WTC11 (cell line): ENCODE measurements at regions not wholly inside any gene's neighbourhood (a gene's known extent, or its start where the extent isn't known, plus 50 kb on each side); places are given as distances from the start of the nearest gene placed in this dataset.

Source experiments
- RELA ChIP-seq: sonication (generic); formaldehyde crosslinking; IDR thresholded peaks from 2 replicates; pipeline ENCODE4 v1.8.1; 2022; ENCODE audit warnings: missing genetic modification reagents, mild to moderate bottlenecking, borderline replicate concordance
- ZNF121 ChIP-seq: sonication (generic); formaldehyde crosslinking; IDR thresholded peaks from 2 replicates; pipeline ENCODE4 v1.8.0; 2023; ENCODE audit warnings: missing genetic modification reagents
- TF ChIP-seq, protein P1 (sequence below): sonication (generic); formaldehyde crosslinking; IDR thresholded peaks from 2 replicates; pipeline ENCODE4 v1.8.0; 2023; ENCODE audit warnings: missing genetic modification reagents
- TF ChIP-seq, protein P2 (sequence below): sonication (generic); formaldehyde crosslinking; IDR thresholded peaks from 2 replicates; pipeline ENCODE4 v1.8.0; 2022; ENCODE audit warnings: mild to moderate bottlenecking, missing genetic modification reagents
- TF ChIP-seq, protein P3 (sequence below): fragments of 250-450 bp; sonication (Bioruptor Pico); conservative IDR thresholded peaks from 2 replicates; pipeline ENCODE4 v1.9.0; 2021; ENCODE audit warnings: mild to moderate bottlenecking
- TF ChIP-seq, protein P4 (sequence below): sonication (generic); formaldehyde crosslinking; IDR thresholded peaks from 2 replicates; pipeline ENCODE4 v1.8.0; 2022; ENCODE audit warnings: mild to moderate bottlenecking, missing genetic modification reagents
- TF ChIP-seq, protein P5 (sequence below): sonication (generic); formaldehyde crosslinking; IDR thresholded peaks from 2 replicates; pipeline ENCODE4 v1.8.1; 2023; ENCODE audit warnings: mild to moderate bottlenecking, missing genetic modification reagents, borderline replicate concordance

DNA sequence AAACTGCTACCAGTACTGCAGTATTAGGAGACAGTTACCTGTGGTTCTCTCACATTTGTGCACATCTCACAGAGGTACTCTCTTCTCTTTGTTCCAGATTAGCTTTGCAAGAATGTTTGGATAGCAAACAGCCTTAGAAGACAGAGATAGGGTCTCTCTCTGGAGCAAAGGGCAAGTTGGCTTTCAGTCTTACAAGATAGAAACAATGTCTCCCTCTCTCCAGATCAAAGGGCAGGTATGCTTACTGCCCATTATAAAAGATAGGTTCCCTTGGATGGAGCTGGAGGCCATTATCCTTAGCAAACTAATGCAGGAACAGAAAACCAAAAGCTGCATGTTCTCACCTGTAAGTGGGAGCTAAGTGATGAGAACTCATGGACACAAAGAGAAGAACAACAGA lies 50.2 kb upstream of the KIT start (continued):
- TF ChIP-seq, protein P1, sequence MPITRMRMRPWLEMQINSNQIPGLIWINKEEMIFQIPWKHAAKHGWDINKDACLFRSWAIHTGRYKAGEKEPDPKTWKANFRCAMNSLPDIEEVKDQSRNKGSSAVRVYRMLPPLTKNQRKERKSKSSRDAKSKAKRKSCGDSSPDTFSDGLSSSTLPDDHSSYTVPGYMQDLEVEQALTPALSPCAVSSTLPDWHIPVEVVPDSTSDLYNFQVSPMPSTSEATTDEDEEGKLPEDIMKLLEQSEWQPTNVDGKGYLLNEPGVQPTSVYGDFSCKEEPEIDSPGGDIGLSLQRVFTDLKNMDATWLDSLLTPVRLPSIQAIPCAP, result no peak
- TF ChIP-seq ZNF121 (CRISPR knock-in tag) (no peak), RELA (CRISPR knock-in tag) (no peak)
- TF ChIP-seq, protein P2, sequence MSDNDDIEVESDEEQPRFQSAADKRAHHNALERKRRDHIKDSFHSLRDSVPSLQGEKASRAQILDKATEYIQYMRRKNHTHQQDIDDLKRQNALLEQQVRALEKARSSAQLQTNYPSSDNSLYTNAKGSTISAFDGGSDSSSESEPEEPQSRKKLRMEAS, result no peak
- TF ChIP-seq, protein P3, sequence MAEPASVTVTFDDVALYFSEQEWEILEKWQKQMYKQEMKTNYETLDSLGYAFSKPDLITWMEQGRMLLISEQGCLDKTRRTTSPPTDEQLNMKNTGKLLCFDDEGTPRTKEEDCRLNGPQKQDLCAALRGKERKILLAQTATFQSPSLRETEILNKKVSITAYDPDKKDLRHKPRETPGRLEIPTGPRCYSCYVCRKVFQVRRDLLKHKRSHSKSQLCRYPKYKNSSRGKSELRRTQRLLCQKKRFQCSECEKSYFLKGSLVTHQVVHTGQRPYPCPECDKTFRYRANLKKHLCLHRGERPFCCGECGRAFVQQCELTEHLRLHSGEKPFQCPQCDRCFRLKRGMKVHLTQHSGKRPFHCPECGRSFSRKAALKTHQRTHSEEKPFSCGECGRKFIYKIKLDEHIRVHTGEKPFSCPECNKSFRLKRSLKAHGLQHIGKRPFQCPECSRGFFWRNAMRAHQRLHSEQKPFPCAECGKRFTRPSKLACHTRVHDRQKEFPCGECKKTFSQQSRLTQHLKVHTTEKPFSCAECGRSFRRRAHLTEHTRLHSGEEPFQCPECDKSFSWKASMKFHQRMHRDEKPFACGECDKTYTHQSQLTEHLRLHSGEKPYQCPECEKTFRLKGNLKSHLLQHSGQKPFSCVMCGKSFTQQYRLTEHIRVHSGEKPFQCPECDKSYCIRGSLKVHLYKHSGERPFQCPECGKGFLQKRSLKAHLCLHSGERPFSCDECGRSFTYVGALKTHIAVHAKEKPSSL, result no peak
- TF ChIP-seq, protein P4, sequence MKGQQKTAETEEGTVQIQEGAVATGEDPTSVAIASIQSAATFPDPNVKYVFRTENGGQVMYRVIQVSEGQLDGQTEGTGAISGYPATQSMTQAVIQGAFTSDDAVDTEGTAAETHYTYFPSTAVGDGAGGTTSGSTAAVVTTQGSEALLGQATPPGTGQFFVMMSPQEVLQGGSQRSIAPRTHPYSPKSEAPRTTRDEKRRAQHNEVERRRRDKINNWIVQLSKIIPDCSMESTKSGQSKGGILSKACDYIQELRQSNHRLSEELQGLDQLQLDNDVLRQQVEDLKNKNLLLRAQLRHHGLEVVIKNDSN, result no peak
- TF ChIP-seq, protein P5, sequence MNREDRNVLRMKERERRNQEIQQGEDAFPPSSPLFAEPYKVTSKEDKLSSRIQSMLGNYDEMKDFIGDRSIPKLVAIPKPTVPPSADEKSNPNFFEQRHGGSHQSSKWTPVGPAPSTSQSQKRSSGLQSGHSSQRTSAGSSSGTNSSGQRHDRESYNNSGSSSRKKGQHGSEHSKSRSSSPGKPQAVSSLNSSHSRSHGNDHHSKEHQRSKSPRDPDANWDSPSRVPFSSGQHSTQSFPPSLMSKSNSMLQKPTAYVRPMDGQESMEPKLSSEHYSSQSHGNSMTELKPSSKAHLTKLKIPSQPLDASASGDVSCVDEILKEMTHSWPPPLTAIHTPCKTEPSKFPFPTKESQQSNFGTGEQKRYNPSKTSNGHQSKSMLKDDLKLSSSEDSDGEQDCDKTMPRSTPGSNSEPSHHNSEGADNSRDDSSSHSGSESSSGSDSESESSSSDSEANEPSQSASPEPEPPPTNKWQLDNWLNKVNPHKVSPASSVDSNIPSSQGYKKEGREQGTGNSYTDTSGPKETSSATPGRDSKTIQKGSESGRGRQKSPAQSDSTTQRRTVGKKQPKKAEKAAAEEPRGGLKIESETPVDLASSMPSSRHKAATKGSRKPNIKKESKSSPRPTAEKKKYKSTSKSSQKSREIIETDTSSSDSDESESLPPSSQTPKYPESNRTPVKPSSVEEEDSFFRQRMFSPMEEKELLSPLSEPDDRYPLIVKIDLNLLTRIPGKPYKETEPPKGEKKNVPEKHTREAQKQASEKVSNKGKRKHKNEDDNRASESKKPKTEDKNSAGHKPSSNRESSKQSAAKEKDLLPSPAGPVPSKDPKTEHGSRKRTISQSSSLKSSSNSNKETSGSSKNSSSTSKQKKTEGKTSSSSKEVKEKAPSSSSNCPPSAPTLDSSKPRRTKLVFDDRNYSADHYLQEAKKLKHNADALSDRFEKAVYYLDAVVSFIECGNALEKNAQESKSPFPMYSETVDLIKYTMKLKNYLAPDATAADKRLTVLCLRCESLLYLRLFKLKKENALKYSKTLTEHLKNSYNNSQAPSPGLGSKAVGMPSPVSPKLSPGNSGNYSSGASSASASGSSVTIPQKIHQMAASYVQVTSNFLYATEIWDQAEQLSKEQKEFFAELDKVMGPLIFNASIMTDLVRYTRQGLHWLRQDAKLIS, result no peak
